ENCODE measurements at regions not wholly inside any gene's neighbourhood (a gene's known extent, or its start where the extent isn't known, plus 50 kb on each side); places are given as distances from the start of the nearest gene placed in this dataset.

- H3K4me1 Mint-ChIP-seq (ENCODE audit: low read depth, unreplicated experiment) = no peaks in the 10 kb centered on the region
- no peak overlapping the region for H3K27ac Mint-ChIP-seq (ENCODE audit: unreplicated experiment)
- no peaks in the 10 kb centered on the region for H3K27me3 Mint-ChIP-seq (ENCODE audit: unreplicated experiment)
- peaks cover 2% of the 10 kb centered on the region for H3K9me3 Mint-ChIP-seq (ENCODE audit: low read depth, unreplicated experiment)
- CTCF ChIA-PET = no interaction called here
- H3K4me3 Mint-ChIP-seq (ENCODE audit: low read depth, unreplicated experiment) = no peak overlapping the region
- DNase-seq = no peak
- TF ChIP-seq, protein P1, sequence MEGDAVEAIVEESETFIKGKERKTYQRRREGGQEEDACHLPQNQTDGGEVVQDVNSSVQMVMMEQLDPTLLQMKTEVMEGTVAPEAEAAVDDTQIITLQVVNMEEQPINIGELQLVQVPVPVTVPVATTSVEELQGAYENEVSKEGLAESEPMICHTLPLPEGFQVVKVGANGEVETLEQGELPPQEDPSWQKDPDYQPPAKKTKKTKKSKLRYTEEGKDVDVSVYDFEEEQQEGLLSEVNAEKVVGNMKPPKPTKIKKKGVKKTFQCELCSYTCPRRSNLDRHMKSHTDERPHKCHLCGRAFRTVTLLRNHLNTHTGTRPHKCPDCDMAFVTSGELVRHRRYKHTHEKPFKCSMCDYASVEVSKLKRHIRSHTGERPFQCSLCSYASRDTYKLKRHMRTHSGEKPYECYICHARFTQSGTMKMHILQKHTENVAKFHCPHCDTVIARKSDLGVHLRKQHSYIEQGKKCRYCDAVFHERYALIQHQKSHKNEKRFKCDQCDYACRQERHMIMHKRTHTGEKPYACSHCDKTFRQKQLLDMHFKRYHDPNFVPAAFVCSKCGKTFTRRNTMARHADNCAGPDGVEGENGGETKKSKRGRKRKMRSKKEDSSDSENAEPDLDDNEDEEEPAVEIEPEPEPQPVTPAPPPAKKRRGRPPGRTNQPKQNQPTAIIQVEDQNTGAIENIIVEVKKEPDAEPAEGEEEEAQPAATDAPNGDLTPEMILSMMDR (IDR thresholded peaks at IDR 0.05; ENCODE audit: unreplicated experiment) = no peak
- no TSS peak for BruUV-seq (replicated peaks)
- no peaks in the 10 kb centered on the region for H3K36me3 Mint-ChIP-seq (ENCODE audit: insufficient read depth, unreplicated experiment)
- intact Hi-C loops (cut with micrococcal nuclease; ENCODE audit: unreplicated experiment) = no loop called here
Measured at GRCh38 chr9:116061546-116062205, 91.9 kb upstream of the PAPPA start.

GRCh38 chr9:116062206-116062550, 91.4 kb upstream of the PAPPA start:
- no peaks in the 10 kb centered on the region for H3K27me3 Mint-ChIP-seq (ENCODE audit: unreplicated experiment)
- no peaks in the 10 kb centered on the region for H3K4me1 Mint-ChIP-seq (ENCODE audit: low read depth, unreplicated experiment)
- intact Hi-C loops (cut with micrococcal nuclease; ENCODE audit: unreplicated experiment) = no loop called here
- DNase-seq = no peak
- peaks cover 2% of the 10 kb centered on the region for H3K9me3 Mint-ChIP-seq (ENCODE audit: low read depth, unreplicated experiment)
- no peak overlapping the region for H3K27ac Mint-ChIP-seq (ENCODE audit: unreplicated experiment)
- no peaks in the 10 kb centered on the region for H3K36me3 Mint-ChIP-seq (ENCODE audit: insufficient read depth, unreplicated experiment)
- CTCF ChIA-PET = no interaction called here
- TF ChIP-seq, protein P1 (IDR thresholded peaks at IDR 0.05; ENCODE audit: unreplicated experiment) = no peak
- no TSS peak for BruUV-seq (replicated peaks)
- no peak overlapping the region for H3K4me3 Mint-ChIP-seq (ENCODE audit: low read depth, unreplicated experiment)

GRCh38 chr9:116064970-116065369, 88.6 kb upstream of the PAPPA start:
- Mint-ChIP-seq H3K27ac (ENCODE audit: unreplicated experiment) (no peak overlapping the region), H3K9me3 (ENCODE audit: low read depth, unreplicated experiment) (peaks cover 2% of the 10 kb centered on the region), H3K4me1 (ENCODE audit: low read depth, unreplicated experiment) (no peaks in the 10 kb centered on the region), H3K27me3 (ENCODE audit: unreplicated experiment) (no peaks in the 10 kb centered on the region), H3K36me3 (ENCODE audit: insufficient read depth, unreplicated experiment) (no peaks in the 10 kb centered on the region), H3K4me3 (ENCODE audit: low read depth, unreplicated experiment) (no peak overlapping the region)
- BruUV-seq (replicated peaks) = no TSS peak
- TF ChIP-seq, protein P1 (IDR thresholded peaks at IDR 0.05; ENCODE audit: unreplicated experiment) = no peak
- DNase-seq = no peak
- CTCF ChIA-PET = no interaction called here
- intact Hi-C loops (cut with micrococcal nuclease; ENCODE audit: unreplicated experiment) = no loop called here

DNA sequence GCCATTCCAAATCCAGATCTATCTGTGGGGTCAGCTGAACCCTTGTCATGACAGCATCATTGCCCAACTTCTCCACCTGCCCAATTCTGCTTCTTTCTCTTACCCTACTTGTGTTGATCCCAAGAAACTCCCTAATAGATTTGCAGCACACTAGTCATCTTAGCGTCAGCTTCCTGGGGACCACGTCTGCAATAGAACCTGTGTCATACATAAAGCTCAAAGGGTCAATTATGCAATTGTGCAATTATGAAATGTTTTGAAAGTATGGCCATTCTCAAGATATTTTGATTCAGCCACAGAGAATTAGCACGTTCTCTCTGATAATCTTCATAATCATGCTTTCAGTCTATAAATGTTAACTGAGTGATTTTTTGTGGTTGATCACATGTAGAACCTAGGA, 87.4 kb upstream of the PAPPA start:
- BruUV-seq (replicated peaks) = no TSS peak
- TF ChIP-seq, protein P1 (IDR thresholded peaks at IDR 0.05; ENCODE audit: unreplicated experiment) = no peak
- intact Hi-C loops (cut with micrococcal nuclease; ENCODE audit: unreplicated experiment) = no loop called here
- Mint-ChIP-seq H3K27ac (ENCODE audit: unreplicated experiment) (no peak overlapping the region), H3K4me1 (ENCODE audit: low read depth, unreplicated experiment) (no peaks in the 10 kb centered on the region), H3K9me3 (ENCODE audit: low read depth, unreplicated experiment) (peaks cover 2% of the 10 kb centered on the region), H3K36me3 (ENCODE audit: insufficient read depth, unreplicated experiment) (no peaks in the 10 kb centered on the region), H3K4me3 (ENCODE audit: low read depth, unreplicated experiment) (no peak overlapping the region), H3K27me3 (ENCODE audit: unreplicated experiment) (no peaks in the 10 kb centered on the region)
- DNase-seq = no peak
- CTCF ChIA-PET = no interaction called here

Measured in Calu3 (cell line).